ENCODE measurements at regions not wholly inside any gene's neighbourhood (a gene's known extent, or its start where the extent isn't known, plus 50 kb on each side); places are given as distances from the start of the nearest gene placed in this dataset.

GRCh38 chr13:40496035-40496810 is 170.2 kb downstream of the FOXO1 start:
- TF ChIP-seq ATF1 (CRISPR knock-in tag; IDR thresholded peaks at IDR 0.05) = no peak
- no peak for TF ChIP-seq PREB (CRISPR knock-in tag; IDR thresholded peaks at IDR 0.05; ENCODE audit: borderline replicate concordance)
- no peak for TF ChIP-seq ELF4 (CRISPR knock-in tag; IDR thresholded peaks at IDR 0.05; ENCODE audit: low read depth)
- TF ChIP-seq TP53 (CRISPR knock-in tag; IDR thresholded peaks at IDR 0.05) = no peak
- no peak for TF ChIP-seq ZNF232 (CRISPR knock-in tag; IDR thresholded peaks at IDR 0.05)
- TF ChIP-seq E2F5 (CRISPR knock-in tag; IDR thresholded peaks at IDR 0.05) = no peak
- TF ChIP-seq MYBL2 (CRISPR knock-in tag; IDR thresholded peaks at IDR 0.05) = no peak
- TF ChIP-seq RORB (CRISPR knock-in tag; IDR thresholded peaks at IDR 0.05) = no peak
- no peak for TF ChIP-seq ZNF512 (CRISPR knock-in tag; IDR thresholded peaks at IDR 0.05; ENCODE audit: borderline replicate concordance)
- no peak for TF ChIP-seq GTF2I (CRISPR knock-in tag; conservative IDR thresholded peaks at IDR 0.05)
- no peak for DNase-seq (ENCODE audit: low spot score)
- peaks cover 48% of the 10 kb centered on the region for H3K4me1 Mint-ChIP-seq
- ChIA-PET POLR2A (no interaction called here), CTCF (no interaction called here)
- ATAC-seq = no peak
- no peaks in the 10 kb centered on the region for H3K27me3 Mint-ChIP-seq (ENCODE audit: low read depth)
- H3K36me3 Mint-ChIP-seq = no peaks in the 10 kb centered on the region
- H3K4me3 Mint-ChIP-seq = no peak overlapping the region
- no peak overlapping the region for H3K27ac Mint-ChIP-seq
- H3K9me3 Mint-ChIP-seq = no peaks in the 10 kb centered on the region

- POLR2A ChIA-PET = no interaction called here
- H3K27ac Mint-ChIP-seq = no peak overlapping the region
- DNase-seq (ENCODE audit: low spot score) = no peak
- ATAC-seq = no peak
- H3K4me1 Mint-ChIP-seq = peaks cover 48% of the 10 kb centered on the region
- no peaks in the 10 kb centered on the region for H3K9me3 Mint-ChIP-seq
- no peak overlapping the region for H3K4me3 Mint-ChIP-seq
- H3K36me3 Mint-ChIP-seq = no peaks in the 10 kb centered on the region
- H3K27me3 Mint-ChIP-seq (ENCODE audit: low read depth) = no peaks in the 10 kb centered on the region
- CTCF ChIA-PET = no interaction called here
- TF ChIP-seq ZBTB21 (CRISPR knock-in tag; IDR thresholded peaks at IDR 0.05; ENCODE audit: borderline replicate concordance) (no peak), MYBL2 (CRISPR knock-in tag; IDR thresholded peaks at IDR 0.05) (no peak), ESRRA (CRISPR knock-in tag; IDR thresholded peaks at IDR 0.05; ENCODE audit: borderline replicate concordance) (no peak), FOXJ3 (CRISPR knock-in tag; IDR thresholded peaks at IDR 0.05; ENCODE audit: borderline replicate concordance) (no peak), AR (CRISPR knock-in tag; IDR thresholded peaks at IDR 0.05) (no peak), ZNF532 (CRISPR knock-in tag; IDR thresholded peaks at IDR 0.05; ENCODE audit: borderline replicate concordance) (no peak), E2F1 (CRISPR knock-in tag; IDR thresholded peaks at IDR 0.05) (no peak), USF2 (CRISPR knock-in tag; IDR thresholded peaks at IDR 0.05) (no peak), SMAD3 (CRISPR knock-in tag; IDR thresholded peaks at IDR 0.05; ENCODE audit: borderline replicate concordance) (no peak), E2F4 (CRISPR knock-in tag; IDR thresholded peaks at IDR 0.05; ENCODE audit: borderline replicate concordance, low read depth) (no peak), NR2C2 (CRISPR knock-in tag; IDR thresholded peaks at IDR 0.05) (no peak)
These were observed 168.0 kb downstream of the FOXO1 start for GRCh38 chr13:40498461-40498860.
